RWPE2 (cell line): ENCODE measurements at regions not wholly inside any gene's neighbourhood (a gene's known extent, or its start where the extent isn't known, plus 50 kb on each side); places are given as distances from the start of the nearest gene placed in this dataset.

Source experiments
- ATAC-seq: fragments of 200-7000 bp; cut with Tn5 transposase; 3 replicates; pipeline ENCODE4 v1.9.1; 2021; ENCODE audit warnings: low read depth
- DNase-seq: peaks from one replicate; pipeline ENCODE4 v3.0.0-alpha.2; 2020; ENCODE audit warnings: low spot score
- H3K27ac ChIP-seq: fragments of 450-650 bp; 2 replicates; pipeline ENCODE4 v1.5.1; 2017; ENCODE audit warnings: mild to moderate bottlenecking; ENCODE audit not compliant: poor library complexity, severe bottlenecking
- H3K27me3 ChIP-seq: fragments of 250-450 bp; sonication (Bioruptor Pico); 2 replicates; pipeline ENCODE4 v1.5.1; 2021; ENCODE audit warnings: mild to moderate bottlenecking, moderate library complexity; ENCODE audit not compliant: insufficient read depth, poor library complexity, severe bottlenecking
- H3K36me3 ChIP-seq: fragments of 250-450 bp; sonication (Bioruptor Pico); 2 replicates; pipeline ENCODE4 v1.5.1; 2020; ENCODE audit warnings: low read depth, mild to moderate bottlenecking, moderate library complexity
- H3K4me1 ChIP-seq: fragments of 250-450 bp; sonication (Bioruptor Pico); 2 replicates; pipeline ENCODE4 v1.5.1; 2021; ENCODE audit warnings: mild to moderate bottlenecking, moderate library complexity; ENCODE audit not compliant: insufficient read depth, poor library complexity, severe bottlenecking
- H3K4me3 ChIP-seq: fragments of 250-450 bp; sonication (Bioruptor Pico); 2 replicates; pipeline ENCODE4 v1.5.1; 2021; ENCODE audit warnings: mild to moderate bottlenecking, moderate library complexity; ENCODE audit not compliant: severe bottlenecking
- H3K9me3 ChIP-seq: fragments of 250-450 bp; sonication (Bioruptor Pico); 2 replicates; pipeline ENCODE4 v1.5.1; 2021; ENCODE audit warnings: mild to moderate bottlenecking, moderate library complexity; ENCODE audit not compliant: severe bottlenecking
- CTCF ChIP-seq: fragments of 450-650 bp; IDR thresholded peaks from one replicate; pipeline ENCODE4 v1.5.1; 2017; ENCODE audit warnings: mild to moderate bottlenecking, moderate library complexity; ENCODE audit not compliant: poor library complexity, severe bottlenecking

DNA sequence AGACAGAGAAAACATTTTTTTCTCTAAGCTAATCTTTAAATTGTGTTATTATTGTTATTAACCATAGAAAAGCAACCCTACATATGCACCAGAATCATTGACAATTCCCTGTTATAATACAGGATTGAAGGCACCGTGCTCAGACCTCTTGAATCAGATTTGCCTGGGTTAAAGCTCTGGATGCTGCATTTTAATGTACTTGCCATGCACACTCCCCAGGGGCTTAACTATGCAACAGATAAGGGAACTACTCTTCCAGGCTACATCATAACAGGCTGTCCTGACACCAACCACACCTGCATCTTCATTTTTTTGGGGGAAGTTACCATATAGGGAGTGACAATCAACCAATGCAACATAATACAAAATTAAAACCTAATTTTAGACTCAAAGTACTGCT, 1187.6 kb upstream of the CDH8 start:
- TF ChIP-seq CTCF: no peak
- Histone ChIP-seq H3K4me3 (no peak overlapping the region), H3K36me3 (no peaks in the 10 kb centered on the region), H3K4me1 (no peaks in the 10 kb centered on the region), H3K27ac (no peak overlapping the region), H3K27me3 (no peaks in the 10 kb centered on the region), H3K9me3 (no peaks in the 10 kb centered on the region)
- ATAC-seq (no peak), DNase-seq (no peak)

GRCh38 chr16:63216696-63217423, 1180.6 kb upstream of the CDH8 start:
- no peak for TF ChIP-seq CTCF
- no peak overlapping the region for H3K4me3 ChIP-seq
- no peaks in the 10 kb centered on the region for H3K4me1 ChIP-seq
- H3K36me3 ChIP-seq: no peaks in the 10 kb centered on the region
- H3K27me3 ChIP-seq: no peaks in the 10 kb centered on the region
- no peak overlapping the region for H3K27ac ChIP-seq
- no peaks in the 10 kb centered on the region for H3K9me3 ChIP-seq
- DNase-seq (no peak), ATAC-seq (no peak)

DNA sequence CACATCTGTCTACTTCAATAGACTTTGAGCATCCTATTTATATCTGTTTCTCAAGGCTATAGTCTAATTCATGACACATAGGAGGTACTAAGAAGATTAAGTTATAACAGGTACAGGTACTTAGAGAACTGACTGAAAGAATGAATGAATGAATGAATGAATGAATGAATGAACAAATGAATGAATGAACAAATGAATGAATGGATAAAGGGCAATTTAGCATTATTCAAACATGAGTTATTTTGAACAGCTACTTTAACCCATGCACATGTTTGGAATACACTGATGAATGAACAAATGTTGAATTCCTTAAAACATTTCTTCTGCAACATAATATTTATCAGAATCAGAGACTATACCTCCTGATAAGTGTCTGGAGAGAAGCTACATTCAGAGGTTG, 1165.6 kb upstream of the CDH8 start:
- Histone ChIP-seq H3K27ac (no peak overlapping the region), H3K4me1 (no peaks in the 10 kb centered on the region), H3K4me3 (no peak overlapping the region), H3K36me3 (no peaks in the 10 kb centered on the region), H3K9me3 (no peaks in the 10 kb centered on the region), H3K27me3 (peaks cover 4% of the 10 kb centered on the region)
- no peak for ATAC-seq
- DNase-seq: no peak
- no peak for TF ChIP-seq CTCF

GRCh38 chr16:63200940-63201339, 1164.7 kb upstream of the CDH8 start:
- Histone ChIP-seq H3K4me3 (no peak overlapping the region), H3K4me1 (no peaks in the 10 kb centered on the region), H3K27ac (no peak overlapping the region), H3K36me3 (no peaks in the 10 kb centered on the region), H3K27me3 (no peaks in the 10 kb centered on the region), H3K9me3 (no peaks in the 10 kb centered on the region)
- ATAC-seq: no peak
- TF ChIP-seq CTCF: no peak
- no peak for DNase-seq

DNA sequence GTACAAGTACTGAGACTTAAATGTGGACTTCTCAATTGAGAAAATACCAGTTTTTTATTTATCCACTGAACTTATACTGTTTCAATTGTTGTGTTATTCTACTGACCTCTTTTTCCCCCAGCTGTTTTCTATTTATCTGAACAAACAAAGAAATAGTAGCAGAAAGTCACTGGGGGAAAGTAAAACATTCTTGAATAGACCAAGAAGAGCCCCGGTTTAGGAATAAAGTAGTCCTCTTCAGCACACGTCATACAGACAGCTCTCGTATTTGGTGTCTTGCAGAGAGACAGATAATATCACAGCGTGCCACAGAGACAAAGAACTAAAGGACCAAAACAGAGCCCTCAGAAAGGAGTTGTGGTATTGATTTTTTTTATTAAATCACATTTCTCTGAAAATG, 1159.1 kb upstream of the CDH8 start:
- Histone ChIP-seq H3K4me3 (no peak overlapping the region), H3K36me3 (no peaks in the 10 kb centered on the region), H3K27ac (no peak overlapping the region), H3K9me3 (no peaks in the 10 kb centered on the region), H3K4me1 (no peaks in the 10 kb centered on the region), H3K27me3 (peaks cover 6% of the 10 kb centered on the region)
- no peak for TF ChIP-seq CTCF
- ATAC-seq: no peak
- DNase-seq: no peak
